ENCODE measurements at regions not wholly inside any gene's neighbourhood (a gene's known extent, or its start where the extent isn't known, plus 50 kb on each side); places are given as distances from the start of the nearest gene placed in this dataset.

- in situ Hi-C loops (cut with HindIII; ENCODE audit: low pct_unique_long_range_greater_than_20kb, low sequenced_read_pairs) (no loop called here), intact Hi-C loops (cut with micrococcal nuclease; ENCODE audit: unreplicated experiment) (no loop called here)
- CTCF ChIA-PET = interaction anchor here (0.6 kb wide), 1 partner anchor 94 kb away, joined by 6 read pairs; no protein-coding TSS in a partner anchor
- no peak for ATAC-seq
- TF ChIP-seq REST (IDR thresholded peaks at IDR 0.05; ENCODE audit: insufficient read depth in 1 of 2, low read depth in 2 of 2, low read length in 1 of 2) (no peak), SIN3A (IDR thresholded peaks at IDR 0.05; ENCODE audit: borderline replicate concordance, insufficient read depth, low read depth, low read length) (no peak), POLR2AphosphoS5 (IDR thresholded peaks at IDR 0.05; ENCODE audit: low read depth, low read length) (no peak), TCF7L2 (IDR thresholded peaks at IDR 0.05; ENCODE audit: low read depth, low read length) (no peak), CTCF (IDR thresholded peaks at IDR 0.05) (no peak)
- BruUV-seq (replicated peaks) = no TSS peak
- Histone ChIP-seq H3K27ac (ENCODE audit: low read length) (no peak overlapping the region), H3K4me1 (ENCODE audit: control insufficient read depth, insufficient read depth, low read length) (no peaks in the 10 kb centered on the region), H3K36me3 (ENCODE audit: control insufficient read depth, insufficient read depth, low read length) (no peaks in the 10 kb centered on the region), H3K9me3 (ENCODE audit: control insufficient read depth, insufficient read depth, low read depth, low read length) (no peaks in the 10 kb centered on the region), H3K4me3 (ENCODE audit: low read depth in 2 of 2, low read length in 2 of 2) (no peak overlapping the region), H3K27me3 (ENCODE audit: control insufficient read depth, insufficient read depth, low read length) (no peaks in the 10 kb centered on the region)
- no peak for DNase-seq (ENCODE audit: low read depth, low spot score)
- POLR2A ChIA-PET = no interaction called here
Observed at GRCh38 chr7:17489961-17490360, 191.5 kb downstream of the AHR start.

GRCh38 chr7:17490825-17491224 lies 192.4 kb downstream of the AHR start:
- Histone ChIP-seq H3K27ac (ENCODE audit: low read length) (no peak overlapping the region), H3K27me3 (ENCODE audit: control insufficient read depth, insufficient read depth, low read length) (no peaks in the 10 kb centered on the region), H3K4me1 (ENCODE audit: control insufficient read depth, insufficient read depth, low read length) (peaks cover under 1% of the 10 kb centered on the region; the same call in 1 of the 2 replicates), H3K4me3 (ENCODE audit: low read depth in 2 of 2, low read length in 2 of 2) (no peak overlapping the region), H3K36me3 (ENCODE audit: control insufficient read depth, insufficient read depth, low read length) (no peaks in the 10 kb centered on the region), H3K9me3 (ENCODE audit: control insufficient read depth, insufficient read depth, low read depth, low read length) (no peaks in the 10 kb centered on the region)
- no TSS peak for BruUV-seq (replicated peaks)
- ChIA-PET POLR2A (no interaction called here), CTCF (no interaction called here)
- in situ Hi-C loops (cut with HindIII; ENCODE audit: low pct_unique_long_range_greater_than_20kb, low sequenced_read_pairs) (no loop called here), intact Hi-C loops (cut with micrococcal nuclease; ENCODE audit: unreplicated experiment) (no loop called here)
- no peak for ATAC-seq
- TF ChIP-seq POLR2AphosphoS5 (IDR thresholded peaks at IDR 0.05; ENCODE audit: low read depth, low read length) (no peak), TCF7L2 (IDR thresholded peaks at IDR 0.05; ENCODE audit: low read depth, low read length) (no peak), CTCF (IDR thresholded peaks at IDR 0.05) (no peak), REST (IDR thresholded peaks at IDR 0.05; ENCODE audit: insufficient read depth in 1 of 2, low read depth in 2 of 2, low read length in 1 of 2) (no peak), SIN3A (IDR thresholded peaks at IDR 0.05; ENCODE audit: borderline replicate concordance, insufficient read depth, low read depth, low read length) (no peak)
- no peak for DNase-seq (ENCODE audit: low read depth, low spot score)
